ENCODE measurements at regions not wholly inside any gene's neighbourhood (a gene's known extent, or its start where the extent isn't known, plus 50 kb on each side); places are given as distances from the start of the nearest gene placed in this dataset.

- DNase-seq, result no peak
These were observed 371.4 kb upstream of the ATP5MC3 start for GRCh38 chr2:175552902-175553301.

- DNase-seq, result no peak
These were observed 358.9 kb upstream of the ATP5MC3 start for GRCh38 chr2:175540421-175540820.

- DNase-seq, result no peak
These were observed 357.6 kb upstream of the ATP5MC3 start for GRCh38 chr2:175539122-175539521.

GRCh38 chr2:175536059-175536458 is 354.5 kb upstream of the ATP5MC3 start:
- no peak for DNase-seq

GRCh38 chr2:175535631-175536030 is 354.1 kb upstream of the ATP5MC3 start:
- DNase-seq, result no peak

- DNase-seq, result no peak
These were observed 344.5 kb upstream of the ATP5MC3 start for GRCh38 chr2:175525975-175526374.

GRCh38 chr2:175523001-175523400 is 341.5 kb upstream of the ATP5MC3 start:
- DNase-seq, result no peak

GRCh38 chr2:175518206-175518605 is 336.7 kb upstream of the ATP5MC3 start:
- DNase-seq, result no peak

GRCh38 chr2:175516555-175516954 is 335.0 kb upstream of the ATP5MC3 start:
- DNase-seq, result no peak

GRCh38 chr2:175500255-175500654 is 318.7 kb upstream of the ATP5MC3 start:
- DNase-seq, result no peak

- DNase-seq, result no peak
These were observed 308.9 kb upstream of the ATP5MC3 start for GRCh38 chr2:175490360-175490791.

- no peak for DNase-seq
These were observed 296.7 kb upstream of the ATP5MC3 start for GRCh38 chr2:175478096-175478768.

GRCh38 chr2:175476948-175477347 is 295.4 kb upstream of the ATP5MC3 start:
- DNase-seq, result no peak

GRCh38 chr2:175476374-175476773 is 294.9 kb upstream of the ATP5MC3 start:
- no peak for DNase-seq

GRCh38 chr2:175475130-175475529 is 293.6 kb upstream of the ATP5MC3 start:
- no peak for DNase-seq

- DNase-seq, result no peak
These were observed 287.1 kb upstream of the ATP5MC3 start for GRCh38 chr2:175468431-175469098.

GRCh38 chr2:175465101-175465500 is 283.6 kb upstream of the ATP5MC3 start:
- DNase-seq, result no peak

- no peak for DNase-seq
These were observed 282.8 kb upstream of the ATP5MC3 start for GRCh38 chr2:175464311-175464670.

GRCh38 chr2:175463589-175464310 is 282.2 kb upstream of the ATP5MC3 start:
- no peak for DNase-seq

- no peak for DNase-seq
These were observed 281.7 kb upstream of the ATP5MC3 start for GRCh38 chr2:175463169-175463568.

- no peak for DNase-seq
These were observed 280.7 kb upstream of the ATP5MC3 start for GRCh38 chr2:175462246-175462645.

- DNase-seq, result no peak
These were observed 280.3 kb upstream of the ATP5MC3 start for GRCh38 chr2:175461839-175462238.

- no peak for DNase-seq
These were observed 276.5 kb upstream of the ATP5MC3 start for GRCh38 chr2:175457895-175458448.

- DNase-seq, result no peak
These were observed 273.5 kb upstream of the ATP5MC3 start for GRCh38 chr2:175454953-175455389.
